RWPE2 (cell line): ENCODE measurements at regions not wholly inside any gene's neighbourhood (a gene's known extent, or its start where the extent isn't known, plus 50 kb on each side); places are given as distances from the start of the nearest gene placed in this dataset.

Experiments used
- ATAC-seq: fragments of 200-7000 bp; cut with Tn5 transposase; 3 replicates; pipeline ENCODE4 v1.9.1; 2021; ENCODE audit warnings: low read depth
- DNase-seq: peaks from one replicate; pipeline ENCODE4 v3.0.0-alpha.2; 2020; ENCODE audit warnings: low spot score
- H3K27ac ChIP-seq: fragments of 450-650 bp; 2 replicates; pipeline ENCODE4 v1.5.1; 2017; ENCODE audit warnings: mild to moderate bottlenecking; ENCODE audit not compliant: poor library complexity, severe bottlenecking
- H3K27me3 ChIP-seq: fragments of 250-450 bp; sonication (Bioruptor Pico); 2 replicates; pipeline ENCODE4 v1.5.1; 2021; ENCODE audit warnings: mild to moderate bottlenecking, moderate library complexity; ENCODE audit not compliant: insufficient read depth, poor library complexity, severe bottlenecking
- H3K36me3 ChIP-seq: fragments of 250-450 bp; sonication (Bioruptor Pico); 2 replicates; pipeline ENCODE4 v1.5.1; 2020; ENCODE audit warnings: low read depth, mild to moderate bottlenecking, moderate library complexity
- H3K4me1 ChIP-seq: fragments of 250-450 bp; sonication (Bioruptor Pico); 2 replicates; pipeline ENCODE4 v1.5.1; 2021; ENCODE audit warnings: mild to moderate bottlenecking, moderate library complexity; ENCODE audit not compliant: insufficient read depth, poor library complexity, severe bottlenecking
- H3K4me3 ChIP-seq: fragments of 250-450 bp; sonication (Bioruptor Pico); 2 replicates; pipeline ENCODE4 v1.5.1; 2021; ENCODE audit warnings: mild to moderate bottlenecking, moderate library complexity; ENCODE audit not compliant: severe bottlenecking
- H3K9me3 ChIP-seq: fragments of 250-450 bp; sonication (Bioruptor Pico); 2 replicates; pipeline ENCODE4 v1.5.1; 2021; ENCODE audit warnings: mild to moderate bottlenecking, moderate library complexity; ENCODE audit not compliant: severe bottlenecking
- CTCF ChIP-seq: fragments of 450-650 bp; IDR thresholded peaks from one replicate; pipeline ENCODE4 v1.5.1; 2017; ENCODE audit warnings: mild to moderate bottlenecking, moderate library complexity; ENCODE audit not compliant: poor library complexity, severe bottlenecking

DNA sequence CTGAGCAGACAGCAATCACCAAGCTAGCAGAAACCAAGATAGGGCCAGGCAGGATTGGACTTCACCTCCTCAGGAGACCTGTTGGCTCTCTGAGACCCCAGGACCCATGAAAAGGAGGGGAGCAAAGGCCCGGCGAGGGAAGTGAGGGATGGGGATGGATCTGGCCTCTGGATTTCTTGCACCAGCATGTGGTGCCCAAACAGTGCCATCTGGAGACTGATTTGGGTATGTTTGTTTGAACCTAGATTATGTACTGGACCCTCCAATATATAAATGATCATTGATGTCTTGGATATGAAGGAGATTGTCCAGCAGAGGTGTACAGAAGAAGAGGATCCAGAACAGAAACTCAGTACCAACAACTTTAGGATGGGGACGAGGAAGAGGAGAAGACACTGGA lies 83.4 kb upstream of the LY86 start:
- no peak overlapping the region for H3K27ac ChIP-seq

DNA sequence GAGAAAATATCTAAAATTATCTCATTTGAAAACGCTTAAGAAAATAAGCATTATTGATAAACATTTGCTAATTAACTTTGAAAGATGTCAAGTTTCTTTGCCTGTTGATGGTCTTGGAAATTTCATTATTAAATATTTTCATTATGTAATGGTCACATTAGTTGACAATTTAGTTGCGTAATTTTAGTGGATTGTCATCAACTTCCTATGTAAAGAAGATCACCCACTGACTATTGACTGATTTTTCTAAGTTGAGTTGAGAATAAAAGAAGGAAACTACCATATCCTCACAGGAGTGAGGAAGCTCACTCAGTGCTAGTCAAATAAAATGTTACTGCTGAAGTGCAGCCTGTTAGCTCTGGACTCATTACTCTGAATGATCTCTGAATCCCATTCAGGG lies 79.9 kb upstream of the LY86 start:
- no peaks in the 10 kb centered on the region for H3K36me3 ChIP-seq
- peaks cover 15% of the 10 kb centered on the region for H3K27me3 ChIP-seq
- no peak for TF ChIP-seq CTCF
- H3K4me3 ChIP-seq, result no peak overlapping the region
- H3K27ac ChIP-seq, result no peak overlapping the region
- ATAC-seq, result no peak
- no peaks in the 10 kb centered on the region for H3K9me3 ChIP-seq
- no peak for DNase-seq
- no peaks in the 10 kb centered on the region for H3K4me1 ChIP-seq

More for the DNA sequence above, 83.4 kb upstream of the LY86 start:
- Histone ChIP-seq H3K4me1 (no peaks in the 10 kb centered on the region), H3K27me3 (peaks cover 12% of the 10 kb centered on the region), H3K9me3 (no peaks in the 10 kb centered on the region), H3K4me3 (no peak overlapping the region), H3K36me3 (no peaks in the 10 kb centered on the region)
- no peak for TF ChIP-seq CTCF
- DNase-seq (no peak), ATAC-seq (no peak)

DNA sequence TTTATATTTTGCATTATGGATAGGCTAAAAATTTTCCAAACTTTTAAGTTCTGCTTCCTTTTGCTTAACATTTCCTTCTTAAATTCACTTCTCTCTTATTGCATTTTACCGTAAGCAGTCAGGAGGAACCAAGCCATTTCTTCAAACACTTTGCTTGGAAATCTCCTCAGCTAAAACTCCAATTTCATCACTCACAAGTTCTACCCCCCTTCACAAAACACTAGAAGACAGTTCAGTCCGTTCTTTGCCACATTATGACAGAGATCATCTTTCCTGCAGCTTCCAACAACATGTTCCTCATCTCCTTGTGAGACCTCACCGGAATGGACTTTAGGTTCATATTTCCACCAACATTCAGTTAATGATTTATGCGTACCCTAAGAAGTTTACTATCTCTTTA lies 79.2 kb upstream of the LY86 start:
- no peak for ATAC-seq

DNA sequence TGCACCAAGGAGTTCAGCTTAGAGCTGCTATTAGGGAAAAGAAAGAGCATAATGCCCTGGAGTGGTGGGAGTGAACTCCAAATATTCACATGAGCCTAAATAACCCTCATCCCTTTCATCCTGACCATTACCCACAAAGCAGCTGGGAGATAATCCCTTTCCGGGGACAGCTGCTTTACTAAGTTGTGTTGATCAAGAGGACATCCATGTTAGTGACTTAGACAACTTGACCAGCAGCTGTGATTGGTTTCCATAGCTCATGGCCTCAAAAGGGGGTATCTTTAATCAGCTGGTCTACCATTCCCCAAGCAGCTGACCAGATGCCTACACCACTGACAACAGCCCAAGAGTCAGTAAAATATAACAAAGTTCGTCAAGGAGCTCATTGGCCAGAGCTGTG lies 75.8 kb upstream of the LY86 start:
- H3K27ac ChIP-seq, result no peak overlapping the region
- no peak for DNase-seq
- TF ChIP-seq CTCF, result no peak
- no peaks in the 10 kb centered on the region for H3K9me3 ChIP-seq
- H3K4me3 ChIP-seq, result no peak overlapping the region
- no peak for ATAC-seq
- peaks cover 7% of the 10 kb centered on the region for H3K27me3 ChIP-seq
- H3K36me3 ChIP-seq, result no peaks in the 10 kb centered on the region
- H3K4me1 ChIP-seq, result no peaks in the 10 kb centered on the region

More for the DNA sequence above, 79.2 kb upstream of the LY86 start:
- peaks cover 8% of the 10 kb centered on the region for H3K27me3 ChIP-seq
- no peak overlapping the region for H3K27ac ChIP-seq
- H3K4me1 ChIP-seq, result no peaks in the 10 kb centered on the region
- no peaks in the 10 kb centered on the region for H3K9me3 ChIP-seq
- no peak for DNase-seq
- no peaks in the 10 kb centered on the region for H3K36me3 ChIP-seq
- TF ChIP-seq CTCF, result no peak
- no peak overlapping the region for H3K4me3 ChIP-seq

DNA sequence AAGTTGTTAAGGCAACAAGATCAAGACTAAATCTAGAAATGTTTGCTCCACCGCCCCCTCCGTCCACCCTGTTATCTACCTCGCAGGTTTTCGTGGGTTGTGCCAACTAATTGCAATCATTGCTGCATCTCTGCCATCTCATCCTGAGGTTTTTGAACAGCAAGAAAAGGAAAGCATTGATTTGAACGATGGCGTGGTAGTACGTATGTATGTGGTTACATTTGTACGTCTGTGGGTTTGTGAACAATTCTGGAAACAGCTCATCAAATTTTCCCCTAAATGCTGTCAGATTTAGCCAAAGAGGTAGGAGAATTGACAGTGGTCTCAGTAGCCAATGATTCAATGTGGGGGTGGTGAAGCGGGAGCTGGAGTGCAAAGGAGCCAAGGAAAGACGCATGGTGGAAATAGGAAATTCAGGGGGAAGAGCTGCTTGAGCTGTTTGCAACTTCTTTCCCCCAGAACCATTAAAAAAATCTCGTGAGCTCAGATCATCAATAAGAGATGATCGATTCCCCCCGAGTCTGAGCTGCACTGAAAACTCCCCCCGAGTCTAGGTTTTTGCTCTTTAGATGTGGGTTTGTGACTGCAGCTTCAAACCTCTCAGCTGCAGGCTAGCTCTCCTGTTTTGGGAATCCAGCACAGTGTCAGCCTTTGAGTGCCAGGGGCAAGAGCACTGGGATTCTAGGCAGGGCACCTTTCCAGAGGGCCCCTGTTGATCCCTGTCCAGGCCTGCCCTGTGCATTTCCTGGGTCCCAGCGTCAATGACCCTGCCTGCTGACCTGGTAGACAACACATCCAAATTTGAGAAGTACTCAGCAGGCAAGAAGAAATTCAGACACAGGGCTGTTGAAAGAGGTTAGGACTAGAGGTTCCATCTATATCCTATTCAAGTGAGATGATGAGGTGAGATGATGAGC lies 72.6 kb upstream of the LY86 start:
- H3K27me3 ChIP-seq, result peaks cover 4% of the 10 kb centered on the region

More for the DNA sequence above, 72.6 kb upstream of the LY86 start:
- Histone ChIP-seq H3K27ac (no peak overlapping the region), H3K36me3 (no peaks in the 10 kb centered on the region), H3K9me3 (no peaks in the 10 kb centered on the region), H3K4me1 (no peaks in the 10 kb centered on the region), H3K4me3 (no peak overlapping the region)
- TF ChIP-seq CTCF, result no peak
- ATAC-seq (no peak), DNase-seq (no peak)
